ENCODE measurements at regions not wholly inside any gene's neighbourhood (a gene's known extent, or its start where the extent isn't known, plus 50 kb on each side); places are given as distances from the start of the nearest gene placed in this dataset.

DNA sequence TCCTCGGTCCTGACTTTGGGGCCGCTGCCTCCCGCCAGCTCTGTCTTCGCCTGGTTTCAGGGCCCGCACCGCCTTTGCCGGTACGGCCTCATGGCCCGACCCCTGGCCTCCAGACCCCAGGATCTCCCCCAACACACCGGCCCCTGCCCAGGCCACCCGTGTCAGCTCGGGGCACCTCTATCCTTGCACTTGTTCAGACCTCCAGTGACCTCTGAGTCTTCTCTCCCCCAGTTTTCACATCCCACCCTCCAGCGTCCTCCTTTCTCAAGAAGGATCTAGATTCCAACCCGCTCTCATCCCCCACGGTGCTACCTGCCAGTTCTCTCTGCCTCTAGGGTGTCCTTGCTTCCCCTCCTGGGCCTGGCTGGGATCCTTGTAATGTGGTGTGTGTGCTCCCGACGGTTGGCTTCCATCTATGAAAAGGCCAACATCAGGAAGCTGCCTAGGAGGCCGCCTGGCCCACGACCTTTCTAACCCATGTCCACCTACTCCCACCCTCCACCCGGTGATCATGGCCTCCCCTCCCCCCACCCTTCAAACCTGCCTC lies 61.1 kb downstream of the SPATA31C2 start:
- no peaks in the 10 kb centered on the region; the same call in 1 of the 2 replicates for H3K9me3 Mint-ChIP-seq
- peaks cover 4% of the 10 kb centered on the region for H3K27me3 Mint-ChIP-seq (ENCODE audit: insufficient read depth)
- peak overlapping the region; percentile 61; the same call in 1 of the 2 replicates for H3K27ac Mint-ChIP-seq
- no peak for DNase-seq
- TF ChIP-seq, protein P1, sequence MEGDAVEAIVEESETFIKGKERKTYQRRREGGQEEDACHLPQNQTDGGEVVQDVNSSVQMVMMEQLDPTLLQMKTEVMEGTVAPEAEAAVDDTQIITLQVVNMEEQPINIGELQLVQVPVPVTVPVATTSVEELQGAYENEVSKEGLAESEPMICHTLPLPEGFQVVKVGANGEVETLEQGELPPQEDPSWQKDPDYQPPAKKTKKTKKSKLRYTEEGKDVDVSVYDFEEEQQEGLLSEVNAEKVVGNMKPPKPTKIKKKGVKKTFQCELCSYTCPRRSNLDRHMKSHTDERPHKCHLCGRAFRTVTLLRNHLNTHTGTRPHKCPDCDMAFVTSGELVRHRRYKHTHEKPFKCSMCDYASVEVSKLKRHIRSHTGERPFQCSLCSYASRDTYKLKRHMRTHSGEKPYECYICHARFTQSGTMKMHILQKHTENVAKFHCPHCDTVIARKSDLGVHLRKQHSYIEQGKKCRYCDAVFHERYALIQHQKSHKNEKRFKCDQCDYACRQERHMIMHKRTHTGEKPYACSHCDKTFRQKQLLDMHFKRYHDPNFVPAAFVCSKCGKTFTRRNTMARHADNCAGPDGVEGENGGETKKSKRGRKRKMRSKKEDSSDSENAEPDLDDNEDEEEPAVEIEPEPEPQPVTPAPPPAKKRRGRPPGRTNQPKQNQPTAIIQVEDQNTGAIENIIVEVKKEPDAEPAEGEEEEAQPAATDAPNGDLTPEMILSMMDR (IDR thresholded peaks at IDR 0.05) = no peak
- H3K4me1 Mint-ChIP-seq (ENCODE audit: low read depth) = peaks cover 38% of the 10 kb centered on the region
- peak overlapping the region; percentile 87 for H3K4me3 Mint-ChIP-seq
- no peaks in the 10 kb centered on the region for H3K36me3 Mint-ChIP-seq (ENCODE audit: low read depth)

- peak; percentile 55 for DNase-seq
- Mint-ChIP-seq H3K36me3 (ENCODE audit: low read depth) (no peaks in the 10 kb centered on the region), H3K27me3 (ENCODE audit: insufficient read depth) (peaks cover 5% of the 10 kb centered on the region), H3K27ac (peak overlapping the region; percentile 61), H3K9me3 (no peaks in the 10 kb centered on the region; the same call in 1 of the 2 replicates), H3K4me3 (peak overlapping the region; percentile 87), H3K4me1 (ENCODE audit: low read depth) (peaks cover 38% of the 10 kb centered on the region)
- TF ChIP-seq, protein P1 (IDR thresholded peaks at IDR 0.05) = no peak; the same call in 1 of the 2 replicates
Measured at GRCh38 chr9:88076286-88077070, 61.8 kb downstream of the SPATA31C2 start.

- TF ChIP-seq, protein P1 (IDR thresholded peaks at IDR 0.05) = no peak
- no peaks in the 10 kb centered on the region; the same call in 1 of the 2 replicates for H3K9me3 Mint-ChIP-seq
- no peaks in the 10 kb centered on the region for H3K36me3 Mint-ChIP-seq (ENCODE audit: low read depth)
- peak overlapping the region; percentile 87 for H3K4me3 Mint-ChIP-seq
- peaks cover 38% of the 10 kb centered on the region for H3K4me1 Mint-ChIP-seq (ENCODE audit: low read depth)
- peak overlapping the region; percentile 61; the same call in 1 of the 2 replicates for H3K27ac Mint-ChIP-seq
- no peak for DNase-seq
- H3K27me3 Mint-ChIP-seq (ENCODE audit: insufficient read depth) = peaks cover 5% of the 10 kb centered on the region
Measured at GRCh38 chr9:88075966-88076285, 62.3 kb downstream of the SPATA31C2 start.

DNA sequence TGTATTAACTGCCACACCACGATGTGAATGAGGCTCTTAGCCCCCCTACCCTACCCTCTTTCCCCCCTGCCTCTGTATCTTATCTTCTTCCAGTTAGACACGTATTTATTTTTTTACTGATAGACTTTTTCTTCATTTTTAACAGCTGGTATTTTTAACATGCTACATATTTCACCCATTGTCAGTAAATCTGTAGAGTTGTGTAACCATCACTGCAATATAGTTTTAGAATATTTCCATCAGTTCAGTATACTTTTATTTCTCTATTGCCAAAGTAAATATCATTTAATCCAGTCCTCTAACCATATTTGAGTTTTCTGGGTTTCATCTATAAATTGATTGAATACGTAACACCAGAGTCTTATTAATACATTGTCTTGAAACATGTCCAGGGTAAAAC lies 62.8 kb downstream of the SPATA31C2 start:
- Mint-ChIP-seq H3K9me3 (no peaks in the 10 kb centered on the region; the same call in 1 of the 2 replicates), H3K27me3 (ENCODE audit: insufficient read depth) (peaks cover 5% of the 10 kb centered on the region), H3K27ac (no peak overlapping the region; the same call in 1 of the 2 replicates), H3K4me1 (ENCODE audit: low read depth) (peaks cover 38% of the 10 kb centered on the region), H3K4me3 (peak overlapping the region; percentile 87; the same call in 1 of the 2 replicates), H3K36me3 (ENCODE audit: low read depth) (no peaks in the 10 kb centered on the region)
- no peak for DNase-seq
- TF ChIP-seq, protein P1 (IDR thresholded peaks at IDR 0.05) = no peak

- no peaks in the 10 kb centered on the region; the same call in 1 of the 2 replicates for H3K9me3 Mint-ChIP-seq
- H3K4me1 Mint-ChIP-seq (ENCODE audit: low read depth) = peaks cover 38% of the 10 kb centered on the region
- no peak overlapping the region for H3K27ac Mint-ChIP-seq
- no peak overlapping the region for H3K4me3 Mint-ChIP-seq
- TF ChIP-seq, protein P1 (IDR thresholded peaks at IDR 0.05) = no peak
- H3K27me3 Mint-ChIP-seq (ENCODE audit: insufficient read depth) = peaks cover 5% of the 10 kb centered on the region
- no peak for DNase-seq
- H3K36me3 Mint-ChIP-seq (ENCODE audit: low read depth) = no peaks in the 10 kb centered on the region
Measured at GRCh38 chr9:88074931-88075330, 63.3 kb downstream of the SPATA31C2 start.
